CD14-positive monocyte (primary cell): ENCODE measurements at regions not wholly inside any gene's neighbourhood (a gene's known extent, or its start where the extent isn't known, plus 50 kb on each side); places are given as distances from the start of the nearest gene placed in this dataset.
"Not testable (repeated sequence)": the region's sequence is repeated elsewhere in the genome, so short reads cannot be mapped to it uniquely, and the experiment has no call there.

Source experiments
- DNase-seq, 3 donors: peaks; one replicate each; pipeline ENCODE4 v3.0.0-alpha.2; 2011 to 2022
- H2AFZ ChIP-seq: 2 replicates; pipeline ENCODE4 v1.6.0; 2012; ENCODE audit warnings: mild to moderate bottlenecking, low read depth, low read length, inconsistent platforms; ENCODE audit not compliant: insufficient read depth, poor library complexity, severe bottlenecking
- H3K27ac ChIP-seq, 2 donors: 1 replicate in 1 of 2; 2 replicates in 1 of 2; pipeline ENCODE4 v1.5.1; 2012 to 2013; ENCODE audit warnings: low read length in 2 of 2, control low read depth in 1 of 2, inconsistent platforms in 1 of 2, low read depth in 1 of 2, mild to moderate bottlenecking in 1 of 2
- H3K27me3 ChIP-seq, 2 donors: one replicate each; pipeline versions ENCODE4 v1.6.0 to v1.6.1; 2011 to 2013; ENCODE audit warnings: low read length in 2 of 2; ENCODE audit not compliant: control insufficient read depth in 2 of 2, insufficient read depth in 2 of 2
- H3K36me3 ChIP-seq, 2 donors: replicated peaks in 1 of 2; 1 replicate in 1 of 2; 2 replicates in 1 of 2; pipeline versions ENCODE4 v1.5.1 to v1.6.1; 2012 to 2013; ENCODE audit warnings: low read length in 2 of 2, control low read depth in 1 of 2, inconsistent platforms in 1 of 2, mild to moderate bottlenecking in 1 of 2; ENCODE audit not compliant: insufficient read depth in 2 of 2, control insufficient read depth in 1 of 2
- H3K4me1 ChIP-seq, 2 donors: 1 replicate in 1 of 2; 2 replicates in 1 of 2; pipeline versions ENCODE4 v1.5.1 to v1.6.1; 2012 to 2013; ENCODE audit warnings: low read length in 2 of 2, control low read depth in 1 of 2, inconsistent platforms in 1 of 2, mild to moderate bottlenecking in 1 of 2, moderate library complexity in 1 of 2; ENCODE audit not compliant: insufficient read depth in 2 of 2, control insufficient read depth in 1 of 2
- H3K4me2 ChIP-seq: replicated peaks from 2 replicates; pipeline ENCODE3; 2012; ENCODE audit warnings: low read length, moderate library complexity, mild to moderate bottlenecking; ENCODE audit not compliant: poor library complexity, severe bottlenecking; ENCODE audit errors: extremely low read depth
- H3K4me3 ChIP-seq, 3 experiments: fragments of 200-600 bp in 1 of 3; sonication (generic) in 1 of 3; replicated peaks in 1 of 3; 1 replicate in 2 of 3; 2 replicates in 1 of 3; pipeline ENCODE4 v1.5.1; 2011 to 2013; ENCODE audit warnings: low read length in 3 of 3, mild to moderate bottlenecking in 3 of 3, control low read depth in 2 of 3, low read depth in 2 of 3, inconsistent platforms in 1 of 3, moderate library complexity in 1 of 3
- H3K79me2 ChIP-seq: 2 replicates; pipeline ENCODE4 v1.6.0; 2012; ENCODE audit warnings: mild to moderate bottlenecking, control low read depth, inconsistent platforms, low read length, moderate library complexity; ENCODE audit not compliant: insufficient read depth
- H3K9ac ChIP-seq: 2 replicates; pipeline ENCODE4 v1.6.0; 2017; ENCODE audit warnings: low read length, mild to moderate bottlenecking; ENCODE audit not compliant: insufficient read depth, poor library complexity, severe bottlenecking
- H3K9me3 ChIP-seq, 2 donors: replicated peaks in 1 of 2; 1 replicate in 1 of 2; 2 replicates in 1 of 2; pipeline versions ENCODE4 v1.5.1 to v1.6.1; 2012 to 2013; ENCODE audit warnings: low read length in 2 of 2, control low read depth in 1 of 2; ENCODE audit not compliant: control insufficient read depth in 1 of 2, insufficient read depth in 1 of 2
- H4K20me1 ChIP-seq: 2 replicates; pipeline ENCODE4 v1.6.0; 2012; ENCODE audit warnings: mild to moderate bottlenecking, low read length, control low read depth, moderate library complexity; ENCODE audit not compliant: insufficient read depth
- H3K27ac Mint-ChIP-seq, 7 donors: one replicate each; pipeline ENCODE4 v1.8.0; 2020; ENCODE audit warnings: mild to moderate bottlenecking in 7 of 7, mixed read lengths in 7 of 7, moderate library complexity in 6 of 7, inconsistent platforms in 2 of 7
- H3K27me3 Mint-ChIP-seq, 3 donors: one replicate each; pipeline ENCODE4 v1.8.0; 2021 to 2022; ENCODE audit warnings: low read depth in 3 of 3, mild to moderate bottlenecking in 3 of 3, mixed read lengths in 3 of 3, moderate library complexity in 3 of 3, inconsistent platforms in 1 of 3
- H3K36me3 Mint-ChIP-seq, 2 donors: one replicate each; pipeline ENCODE4 v1.8.0; 2020; ENCODE audit warnings: mixed read lengths in 2 of 2, inconsistent platforms in 1 of 2, mild to moderate bottlenecking in 1 of 2
- H3K4me1 Mint-ChIP-seq: one replicate; pipeline ENCODE4 v1.8.0; 2020; ENCODE audit warnings: mild to moderate bottlenecking, mixed read lengths
- H3K4me3 Mint-ChIP-seq, 2 donors: one replicate each; pipeline ENCODE4 v1.8.0; 2020; ENCODE audit warnings: mild to moderate bottlenecking in 2 of 2, mixed read lengths in 2 of 2, moderate library complexity in 1 of 2
- H3K9me3 Mint-ChIP-seq, 7 donors: one replicate each; pipeline ENCODE4 v1.8.0; 2020 to 2022; ENCODE audit warnings: mixed read lengths in 7 of 7, mild to moderate bottlenecking in 6 of 7, moderate library complexity in 6 of 7, inconsistent platforms in 2 of 7
- CTCF ChIP-seq: fragments of 200-600 bp; IDR thresholded peaks from one replicate; pipeline ENCODE4 v1.8.0; 2022; ENCODE audit warnings: antibody characterized with exemption, mild to moderate bottlenecking
- WGBS: methylation state at CpG from one replicate; pipeline ENCODE4 v1.1.5; 2013; ENCODE audit warnings: missing lambda C conversion rate; ENCODE audit not compliant: insufficient coverage; 5-methylcytosine and 5-hydroxymethylcytosine counted together
- intact Hi-C, 2 donors: fragments of 100-400 bp; cut with micrococcal nuclease; formaldehyde crosslinking; loops; one replicate each; pipeline versions ENCODE4 v1.15.0 to v1.15.1; 2023

- Histone ChIP-seq H3K9me3 (no peaks in the 10 kb centered on the region), H3K4me3 (peak overlapping the region in 1 of 3 experiments; percentile 2), H3K27me3 (no peaks in the 10 kb centered on the region), H3K79me2 (no peaks in the 10 kb centered on the region), H3K36me3 (no peaks in the 10 kb centered on the region), H2AFZ (peak overlapping the region; percentile 32), H3K4me1 (peaks cover 44 to 61% of the 10 kb centered on the region in 2 donors), H3K9ac (no peak overlapping the region), H4K20me1 (no peaks in the 10 kb centered on the region), H3K4me2 (peak overlapping the region; percentile 48), H3K27ac (peak overlapping the region; percentile 9 to 80)
- TF ChIP-seq CTCF = no peak
- Mint-ChIP-seq H3K4me1 (peaks cover 51% of the 10 kb centered on the region), H3K27ac (peak overlapping the region; percentile 74 to 93 (median 86)), H3K27me3 (no peaks in the 10 kb centered on the region), H3K36me3 (no peaks in the 10 kb centered on the region), H3K9me3 (peaks cover 0 to 3% (median 0%) of the 10 kb centered on the region in 7 donors), H3K4me3 (peak overlapping the region in 1 of 2 donors; percentile 52)
- intact Hi-C loops = loop anchor here in 1 of 2 donors (10.0 kb wide), 1 partner anchor 90 kb away; the partner anchor contains the start of gene BTG1
- DNase-seq = peak; percentile 41 to 63 (median 49)
- no CpG with 5 or more reads among the region's 1 CpG for WGBS
These were observed 88.9 kb upstream of the BTG1 start for GRCh38 chr12:92234533-92234932.

- Histone ChIP-seq H3K9me3 (no peaks in the 10 kb centered on the region), H3K4me1 (peaks cover 44 to 62% of the 10 kb centered on the region in 2 donors), H4K20me1 (no peaks in the 10 kb centered on the region), H3K9ac (peak overlapping the region; percentile 16), H2AFZ (no peak overlapping the region), H3K79me2 (no peaks in the 10 kb centered on the region), H3K36me3 (no peaks in the 10 kb centered on the region), H3K4me2 (peak overlapping the region; percentile 48), H3K27ac (peak overlapping the region; percentile 35 to 80), H3K4me3 (peak overlapping the region in 1 of 3 experiments; percentile 37), H3K27me3 (no peaks in the 10 kb centered on the region)
- peak overlapping the region; percentile 74 to 88 (median 86) for H3K27ac Mint-ChIP-seq
- WGBS = 20% methylated on average over 3 of the region's 5 CpGs
- TF ChIP-seq CTCF = no peak
- peaks cover 54% of the 10 kb centered on the region for H3K4me1 Mint-ChIP-seq
- no peaks in the 10 kb centered on the region for H3K36me3 Mint-ChIP-seq
- H3K9me3 Mint-ChIP-seq = peaks cover 0 to 3% (median 0%) of the 10 kb centered on the region in 7 donors
- H3K4me3 Mint-ChIP-seq = peak overlapping the region in 1 of 2 donors; percentile 21
- intact Hi-C loops = loop anchor here in 1 of 2 donors (10.0 kb wide), 1 partner anchor 89 kb away; the partner anchor contains the start of gene BTG1
- DNase-seq = peak; percentile 37 to 67 (median 41)
- H3K27me3 Mint-ChIP-seq = no peaks in the 10 kb centered on the region
These were observed 87.8 kb upstream of the BTG1 start for GRCh38 chr12:92233346-92234015.

GRCh38 chr12:92232371-92232932 is 86.8 kb upstream of the BTG1 start:
- not testable (repeated sequence) for H3K4me3 Mint-ChIP-seq, H3K9me3 Mint-ChIP-seq, H3K36me3 Mint-ChIP-seq, H4K20me1 ChIP-seq, H3K27me3 ChIP-seq, H3K9me3 ChIP-seq, H3K36me3 ChIP-seq, H3K27me3 Mint-ChIP-seq, H3K79me2 ChIP-seq, H2AFZ ChIP-seq, H3K9ac ChIP-seq
- intact Hi-C loops = loop anchor here in 1 of 2 donors (10.0 kb wide), 1 partner anchor 88 kb away; the partner anchor contains the start of gene BTG1
- H3K4me2 ChIP-seq = peak overlapping the region; percentile 48
- WGBS = no CpG with 5 or more reads among the region's 2 CpGs
- peaks cover 44 to 62% of the 10 kb centered on the region in 2 donors for H3K4me1 ChIP-seq
- Mint-ChIP-seq H3K27ac (peak overlapping the region; percentile 79 to 92 (median 86)), H3K4me1 (peaks cover 57% of the 10 kb centered on the region)
- DNase-seq = peak; percentile 43 to 51 (median 49)
- H3K4me3 ChIP-seq = peak overlapping the region in 1 of 3 experiments; percentile 28
- peak overlapping the region in 1 of 2 donors; percentile 80 for H3K27ac ChIP-seq
